Islet precursor cell (in vitro differentiated cells): ENCODE measurements at regions not wholly inside any gene's neighbourhood (a gene's known extent, or its start where the extent isn't known, plus 50 kb on each side); places are given as distances from the start of the nearest gene placed in this dataset.

Experiments used
- DNase-seq: peaks from one replicate; pipeline ENCODE4 v3.0.0-alpha.2; 2018

GRCh38 chr13:55298201-55298600 is 1842.5 kb upstream of the PRR20A start:
- DNase-seq = no peak

- DNase-seq = no peak
Observed at GRCh38 chr13:55302568-55302967, 1838.2 kb upstream of the PRR20A start.

- DNase-seq = no peak
Observed at GRCh38 chr13:55307909-55308308, 1832.8 kb upstream of the PRR20A start.

- no peak for DNase-seq
Observed at GRCh38 chr13:55341891-55342290, 1798.8 kb upstream of the PRR20A start.

GRCh38 chr13:55345224-55345623 is 1795.5 kb upstream of the PRR20A start:
- no peak for DNase-seq

- no peak for DNase-seq
Observed at GRCh38 chr13:55347528-55347927, 1793.2 kb upstream of the PRR20A start.

- DNase-seq = no peak
Observed at GRCh38 chr13:55359067-55359466, 1781.7 kb upstream of the PRR20A start.

- DNase-seq = no peak
Observed at GRCh38 chr13:55361141-55361540, 1779.6 kb upstream of the PRR20A start.

GRCh38 chr13:55366676-55367075 is 1774.0 kb upstream of the PRR20A start:
- DNase-seq = no peak

- no peak for DNase-seq
Observed at GRCh38 chr13:55394470-55394869, 1746.2 kb upstream of the PRR20A start.

GRCh38 chr13:55402870-55403269 is 1737.8 kb upstream of the PRR20A start:
- DNase-seq = no peak

GRCh38 chr13:55403887-55404487 is 1736.7 kb upstream of the PRR20A start:
- DNase-seq = no peak

GRCh38 chr13:55410398-55411330 is 1730.1 kb upstream of the PRR20A start:
- peak; percentile 82 for DNase-seq

- no peak for DNase-seq
Observed at GRCh38 chr13:55418095-55418494, 1722.6 kb upstream of the PRR20A start.

GRCh38 chr13:55432814-55433213 is 1707.9 kb upstream of the PRR20A start:
- DNase-seq = no peak

GRCh38 chr13:55437162-55437561 is 1703.6 kb upstream of the PRR20A start:
- DNase-seq = no peak

GRCh38 chr13:55439450-55439849 is 1701.3 kb upstream of the PRR20A start:
- DNase-seq = peak; percentile 59

- no peak for DNase-seq
Observed at GRCh38 chr13:55440465-55441085, 1700.1 kb upstream of the PRR20A start.

- DNase-seq = no peak
Observed at GRCh38 chr13:55464222-55464621, 1676.5 kb upstream of the PRR20A start.

- no peak for DNase-seq
Observed at GRCh38 chr13:55467476-55467875, 1673.2 kb upstream of the PRR20A start.

- no peak for DNase-seq
Observed at GRCh38 chr13:55483626-55484158, 1657.0 kb upstream of the PRR20A start.

- no peak for DNase-seq
Observed at GRCh38 chr13:55493297-55493696, 1647.4 kb upstream of the PRR20A start.

- no peak for DNase-seq
Observed at GRCh38 chr13:55497486-55497885, 1643.2 kb upstream of the PRR20A start.

GRCh38 chr13:55500694-55501093 is 1640.0 kb upstream of the PRR20A start:
- no peak for DNase-seq
